Neural progenitor cell (in vitro differentiated cells): ENCODE measurements at regions not wholly inside any gene's neighbourhood (a gene's known extent, or its start where the extent isn't known, plus 50 kb on each side); places are given as distances from the start of the nearest gene placed in this dataset.

ENCODE experiments used
- DNase-seq: peaks from one replicate; pipeline ENCODE4 v3.0.0-alpha.2; 2016; ENCODE audit warnings: low spot score
- H2AFZ ChIP-seq: fragments of 200-600 bp; sonication (generic); replicated peaks from 2 replicates; pipeline ENCODE4 v1.6.1; 2016; ENCODE audit warnings: antibody characterized with exemption
- H3F3A ChIP-seq: fragments of 200-600 bp; sonication (generic); 2 replicates; pipeline ENCODE4 v1.6.1; 2016; ENCODE audit warnings: antibody characterized with exemption, low read depth
- H3K27ac ChIP-seq: fragments of 200-600 bp; sonication (generic); 2 replicates; pipeline ENCODE4 v1.5.1; 2016; ENCODE audit warnings: mild to moderate bottlenecking
- H3K27me3 ChIP-seq: fragments of 200-600 bp; sonication (generic); 2 replicates; pipeline ENCODE4 v1.6.1; 2016; ENCODE audit warnings: mild to moderate bottlenecking, moderate library complexity
- H3K36me3 ChIP-seq: fragments of 200-600 bp; sonication (generic); 2 replicates; pipeline ENCODE4 v1.5.1; 2016
- H3K4me1 ChIP-seq: fragments of 200-600 bp; sonication (generic); 2 replicates; pipeline ENCODE4 v1.6.1; 2016; ENCODE audit warnings: mixed run types
- H3K4me2 ChIP-seq: fragments of 200-600 bp; sonication (generic); 2 replicates; pipeline ENCODE4 v1.6.1; 2016
- H3K4me3 ChIP-seq: fragments of 200-600 bp; sonication (generic); 2 replicates; pipeline ENCODE4 v1.5.1; 2016
- H3K79me2 ChIP-seq: fragments of 200-600 bp; sonication (generic); 2 replicates; pipeline ENCODE4 v1.6.1; 2016; ENCODE audit warnings: low read depth
- H3K9ac ChIP-seq: fragments of 200-600 bp; sonication (generic); 2 replicates; pipeline ENCODE4 v1.6.1; 2016
- H3K9me3 ChIP-seq: fragments of 200-600 bp; sonication (generic); 2 replicates; pipeline ENCODE4 v1.5.1; 2016; ENCODE audit warnings: low read depth
- H4K20me1 ChIP-seq: fragments of 200-600 bp; sonication (generic); 2 replicates; pipeline ENCODE4 v1.6.1; 2016; ENCODE audit warnings: low read depth
- H3K27ac Mint-ChIP-seq: 3 replicates; pipeline ENCODE4 v1.8.0; 2021; ENCODE audit warnings: mixed read lengths
- H3K27me3 Mint-ChIP-seq: 2 replicates; pipeline ENCODE4 v1.8.0; 2022; ENCODE audit warnings: low read depth, mild to moderate bottlenecking, inconsistent platforms, moderate library complexity, mixed read lengths; ENCODE audit not compliant: insufficient read depth
- H3K36me3 Mint-ChIP-seq: 3 replicates; pipeline ENCODE4 v1.8.0; 2021; ENCODE audit warnings: mixed read lengths
- H3K4me1 Mint-ChIP-seq: 3 replicates; pipeline ENCODE4 v1.8.0; 2021; ENCODE audit warnings: mixed read lengths
- H3K4me3 Mint-ChIP-seq: 3 replicates; pipeline ENCODE4 v1.8.0; 2021; ENCODE audit warnings: mild to moderate bottlenecking, moderate library complexity, mixed read lengths
- H3K9me3 Mint-ChIP-seq: 3 replicates; pipeline ENCODE4 v1.8.0; 2020; ENCODE audit warnings: mixed read lengths
- EZH2 ChIP-seq: fragments of 200-600 bp; sonication (generic); IDR thresholded peaks from 2 replicates; pipeline ENCODE4 v1.6.1; 2017; ENCODE audit warnings: antibody characterized with exemption, mild to moderate bottlenecking, moderate library complexity
- EZH2phosphoT487 ChIP-seq: fragments of 200-600 bp; sonication (generic); IDR thresholded peaks from 2 replicates; pipeline ENCODE4 v1.6.1; 2017; ENCODE audit warnings: antibody characterized with exemption
- TF ChIP-seq, protein P1 (sequence below): fragments of 200-600 bp; sonication (generic); IDR thresholded peaks from 2 replicates; pipeline ENCODE4 v1.5.1; 2017; ENCODE audit warnings: antibody characterized with exemption, mild to moderate bottlenecking

DNA sequence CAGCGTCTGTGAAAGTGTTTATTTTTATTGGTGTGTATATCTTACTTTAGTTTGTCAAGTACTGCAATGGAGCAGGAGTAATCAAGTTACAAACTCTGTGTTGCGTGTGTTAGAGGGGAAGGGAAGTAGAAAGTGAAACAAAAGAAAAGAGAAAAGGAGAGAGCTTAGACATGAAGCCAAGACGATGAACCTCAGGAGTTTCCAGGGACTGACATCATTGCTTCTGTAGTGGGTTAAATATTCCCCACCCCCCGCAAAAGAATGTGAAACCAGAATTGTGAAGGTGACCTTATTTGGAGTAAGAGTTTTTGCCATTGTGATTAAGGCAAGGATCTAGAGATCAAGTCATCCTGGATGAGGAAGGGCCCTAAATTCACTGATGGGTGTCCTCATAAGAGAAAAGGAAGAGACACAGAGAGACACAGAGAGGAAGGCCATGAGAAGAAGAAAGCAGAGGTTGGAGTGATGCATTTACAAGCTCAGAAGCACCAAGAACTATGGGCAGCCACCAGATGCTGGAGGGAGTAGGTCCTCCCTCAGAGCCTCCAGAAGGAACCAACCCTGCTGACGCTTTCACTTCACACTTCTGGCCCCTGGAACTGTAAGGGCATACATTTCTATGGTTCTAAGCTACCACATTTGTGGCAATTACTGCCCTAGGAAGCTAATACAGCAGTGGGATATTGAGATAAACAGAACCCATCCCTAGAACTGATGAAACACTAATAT lies 173.6 kb upstream of the SFRP2 start:
- Histone ChIP-seq H2AFZ (no peak overlapping the region), H3K4me2 (no peak overlapping the region), H3K9me3 (no peaks in the 10 kb centered on the region), H3K36me3 (no peaks in the 10 kb centered on the region), H3F3A (peaks cover 4% of the 10 kb centered on the region), H4K20me1 (no peaks in the 10 kb centered on the region), H3K4me1 (peaks cover 23% of the 10 kb centered on the region), H3K9ac (no peak overlapping the region), H3K27ac (no peak overlapping the region), H3K27me3 (no peaks in the 10 kb centered on the region), H3K4me3 (no peak overlapping the region), H3K79me2 (no peaks in the 10 kb centered on the region)
- Mint-ChIP-seq H3K27ac (peak overlapping the region; percentile 61), H3K4me3 (peak overlapping the region; percentile 3), H3K4me1 (peaks cover 29% of the 10 kb centered on the region), H3K27me3 (peaks cover 6% of the 10 kb centered on the region), H3K9me3 (peaks cover 34% of the 10 kb centered on the region), H3K36me3 (peaks cover 23% of the 10 kb centered on the region)
- TF ChIP-seq EZH2phosphoT487 (no peak), EZH2 (no peak)
- TF ChIP-seq, protein P1, sequence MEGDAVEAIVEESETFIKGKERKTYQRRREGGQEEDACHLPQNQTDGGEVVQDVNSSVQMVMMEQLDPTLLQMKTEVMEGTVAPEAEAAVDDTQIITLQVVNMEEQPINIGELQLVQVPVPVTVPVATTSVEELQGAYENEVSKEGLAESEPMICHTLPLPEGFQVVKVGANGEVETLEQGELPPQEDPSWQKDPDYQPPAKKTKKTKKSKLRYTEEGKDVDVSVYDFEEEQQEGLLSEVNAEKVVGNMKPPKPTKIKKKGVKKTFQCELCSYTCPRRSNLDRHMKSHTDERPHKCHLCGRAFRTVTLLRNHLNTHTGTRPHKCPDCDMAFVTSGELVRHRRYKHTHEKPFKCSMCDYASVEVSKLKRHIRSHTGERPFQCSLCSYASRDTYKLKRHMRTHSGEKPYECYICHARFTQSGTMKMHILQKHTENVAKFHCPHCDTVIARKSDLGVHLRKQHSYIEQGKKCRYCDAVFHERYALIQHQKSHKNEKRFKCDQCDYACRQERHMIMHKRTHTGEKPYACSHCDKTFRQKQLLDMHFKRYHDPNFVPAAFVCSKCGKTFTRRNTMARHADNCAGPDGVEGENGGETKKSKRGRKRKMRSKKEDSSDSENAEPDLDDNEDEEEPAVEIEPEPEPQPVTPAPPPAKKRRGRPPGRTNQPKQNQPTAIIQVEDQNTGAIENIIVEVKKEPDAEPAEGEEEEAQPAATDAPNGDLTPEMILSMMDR = no peak
- DNase-seq = no peak

DNA sequence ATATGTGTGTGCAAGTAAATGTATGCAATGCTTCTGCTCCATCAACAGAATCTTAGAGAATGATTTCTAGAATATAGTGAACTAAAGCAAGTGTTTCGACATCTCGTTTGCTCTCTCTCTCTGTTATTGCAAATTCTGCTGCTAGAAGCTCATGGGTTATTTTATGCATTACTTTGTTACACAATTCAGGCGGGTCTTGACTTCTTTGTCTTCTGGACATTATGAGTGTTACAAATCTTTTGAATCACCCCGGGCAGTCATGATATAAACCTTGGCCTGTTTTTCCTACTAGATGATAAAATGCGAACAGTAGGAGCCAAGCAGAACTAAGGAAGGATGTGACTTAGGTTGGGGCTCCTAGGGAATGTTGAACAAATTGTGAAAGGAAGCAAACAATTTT lies 166.4 kb upstream of the SFRP2 start:
- Mint-ChIP-seq H3K4me3 (no peak overlapping the region), H3K4me1 (peaks cover 4% of the 10 kb centered on the region), H3K27me3 (peaks cover 2% of the 10 kb centered on the region), H3K36me3 (peaks cover 34% of the 10 kb centered on the region), H3K9me3 (peaks cover 40% of the 10 kb centered on the region), H3K27ac (no peak overlapping the region)
- H4K20me1 ChIP-seq = no peaks in the 10 kb centered on the region
- TF ChIP-seq, protein P1 = no peak
- no peak overlapping the region for H3K4me3 ChIP-seq
- H3K4me2 ChIP-seq = no peak overlapping the region
- H2AFZ ChIP-seq = no peak overlapping the region
- H3K36me3 ChIP-seq = no peaks in the 10 kb centered on the region
- H3K79me2 ChIP-seq = no peaks in the 10 kb centered on the region
- no peak overlapping the region for H3K9ac ChIP-seq
- no peak for DNase-seq
- no peak overlapping the region for H3K27ac ChIP-seq
- H3K4me1 ChIP-seq = peaks cover 6% of the 10 kb centered on the region
- no peaks in the 10 kb centered on the region for H3K27me3 ChIP-seq
- no peaks in the 10 kb centered on the region for H3F3A ChIP-seq
- no peaks in the 10 kb centered on the region for H3K9me3 ChIP-seq

DNA sequence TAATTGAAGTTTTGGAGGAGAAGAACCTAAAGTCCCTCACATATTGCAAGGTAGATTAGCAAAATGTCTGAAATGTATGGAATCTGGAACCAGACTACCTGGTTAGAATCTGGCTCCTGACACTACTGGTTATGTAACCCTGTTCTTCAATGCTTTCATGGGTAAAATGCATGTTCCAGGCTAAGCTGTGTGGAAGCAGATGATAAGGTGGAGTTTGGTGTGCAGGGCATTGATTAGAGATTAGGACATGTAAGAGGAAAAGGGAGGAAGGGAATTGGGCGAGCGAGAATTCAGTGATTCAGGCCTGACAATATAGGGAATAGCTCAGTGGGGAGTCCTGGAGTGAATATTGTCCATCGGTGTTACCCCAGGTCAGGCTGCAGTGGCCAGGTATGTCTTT lies 165.8 kb upstream of the SFRP2 start:
- Histone ChIP-seq H3K36me3 (no peaks in the 10 kb centered on the region), H3K27me3 (no peaks in the 10 kb centered on the region), H3K4me3 (no peak overlapping the region), H3F3A (no peaks in the 10 kb centered on the region), H3K27ac (no peak overlapping the region), H3K4me1 (peaks cover 10% of the 10 kb centered on the region), H3K9me3 (no peaks in the 10 kb centered on the region), H3K79me2 (no peaks in the 10 kb centered on the region), H3K4me2 (no peak overlapping the region), H4K20me1 (no peaks in the 10 kb centered on the region), H3K9ac (no peak overlapping the region), H2AFZ (no peak overlapping the region)
- Mint-ChIP-seq H3K4me3 (no peak overlapping the region), H3K36me3 (peaks cover 31% of the 10 kb centered on the region), H3K27ac (no peak overlapping the region), H3K4me1 (peaks cover 6% of the 10 kb centered on the region), H3K9me3 (peaks cover 35% of the 10 kb centered on the region), H3K27me3 (peaks cover 2% of the 10 kb centered on the region)
- no peak for TF ChIP-seq EZH2phosphoT487
- TF ChIP-seq EZH2 = no peak
- TF ChIP-seq, protein P1 = no peak
- DNase-seq = no peak
